ENCODE measurements at regions not wholly inside any gene's neighbourhood (a gene's known extent, or its start where the extent isn't known, plus 50 kb on each side); places are given as distances from the start of the nearest gene placed in this dataset.

GRCh38 chr5:88490874-88491273 is 222.2 kb upstream of the TMEM161B start:
- WGBS (ENCODE audit: low lambda C conversion rate): 29% methylated on average over 4 of the region's 4 CpGs
- Histone ChIP-seq H3K9me3 (ENCODE audit: low read length) (no peaks in the 10 kb centered on the region), H3K4me1 (ENCODE audit: insufficient read depth, low read length) (no peaks in the 10 kb centered on the region), H3K79me2 (ENCODE audit: insufficient read depth, low read length) (no peaks in the 10 kb centered on the region), H4K20me1 (ENCODE audit: insufficient read depth, low read length) (no peaks in the 10 kb centered on the region), H3K9ac (ENCODE audit: insufficient read depth, low read depth, low read length) (no peak overlapping the region), H3K27ac (ENCODE audit: extremely low read length, insufficient read depth, low read length) (no peak overlapping the region), H2AFZ (ENCODE audit: low read length) (no peak overlapping the region), H3K27me3 (ENCODE audit: control insufficient read depth in 1 of 2, insufficient read depth in 2 of 2, low read length in 2 of 2) (no peaks in the 10 kb centered on the region; a peak in 1 of 5 replicates), H3K4me3 (replicated peaks in 1 of 3; ENCODE audit: insufficient read depth in 1 of 3, low read depth in 2 of 3, low read length in 3 of 3) (no peak overlapping the region), H3K36me3 (replicated peaks in 1 of 2; ENCODE audit: control insufficient read depth in 1 of 2, insufficient read depth in 2 of 2, low read length in 2 of 2) (no peaks in the 10 kb centered on the region), H3K4me2 (ENCODE audit: low read depth, low read length) (no peak overlapping the region)
- FAIRE-seq (no peak), DNase-seq (ENCODE audit: low spot score) (no peak), ATAC-seq (no peak)
- BruUV-seq (replicated peaks): no TSS peak
- TF ChIP-seq ZEB1 (IDR thresholded peaks at IDR 0.05; ENCODE audit: insufficient replicate concordance, low read depth): no peak
- no peak for TF ChIP-seq GPN1 (CRISPR knock-in tag; IDR thresholded peaks at IDR 0.05; ENCODE audit: borderline replicate concordance)
- TF ChIP-seq ZNF782 (CRISPR knock-in tag; IDR thresholded peaks at IDR 0.05; ENCODE audit: borderline replicate concordance): no peak
- TF ChIP-seq CENPX (CRISPR knock-in tag; IDR thresholded peaks at IDR 0.05): no peak
- no peak for TF ChIP-seq ZNF292 (CRISPR knock-in tag; IDR thresholded peaks at IDR 0.05; ENCODE audit: borderline replicate concordance, low read depth)
- no peak for TF ChIP-seq ARNT2 (CRISPR knock-in tag; IDR thresholded peaks at IDR 0.05; ENCODE audit: low read depth)
- TF ChIP-seq ATAD3A (CRISPR knock-in tag; IDR thresholded peaks at IDR 0.05): no peak
- TF ChIP-seq RBAK (CRISPR knock-in tag; IDR thresholded peaks at IDR 0.05): no peak
- TF ChIP-seq ZNF749 (CRISPR knock-in tag; IDR thresholded peaks at IDR 0.05; ENCODE audit: borderline replicate concordance): no peak
- TF ChIP-seq XRCC5 (optimal IDR thresholded peaks at IDR 0.05; ENCODE audit: low read length): no peak
- no peak for TF ChIP-seq ZNF12 (CRISPR knock-in tag; IDR thresholded peaks at IDR 0.05)
- no peak for TF ChIP-seq RNF2 (conservative IDR thresholded peaks at IDR 0.05; ENCODE audit: low read depth)
- TF ChIP-seq NRL (CRISPR knock-in tag; IDR thresholded peaks at IDR 0.05; ENCODE audit: borderline replicate concordance): no peak
- TF ChIP-seq ZNF766 (CRISPR knock-in tag; IDR thresholded peaks at IDR 0.05; ENCODE audit: borderline replicate concordance): no peak
- no peak for TF ChIP-seq ZNF781 (CRISPR knock-in tag; IDR thresholded peaks at IDR 0.05; ENCODE audit: borderline replicate concordance, not compliant biosample characterization)
- no peak for TF ChIP-seq RBM39 (IDR thresholded peaks at IDR 0.05; ENCODE audit: low read depth, low read length, poor library complexity, severe bottlenecking)
- TF ChIP-seq ZNF761 (CRISPR knock-in tag; conservative IDR thresholded peaks at IDR 0.05): no peak
- ChIA-PET POLR2A (no interaction called here), CTCF (ENCODE audit: low intra/inter-chr PET ratio, low total read pairs) (no interaction called here)
- intact Hi-C loops (cut with micrococcal nuclease; ENCODE audit: unreplicated experiment): no loop called here
- in situ Hi-C loops (cut with HindIII; ENCODE audit: extremely low pct_ligation_motif_present, low pct_unique_long_range_greater_than_20kb): no loop called here
